ENCODE measurements at regions not wholly inside any gene's neighbourhood (a gene's known extent, or its start where the extent isn't known, plus 50 kb on each side); places are given as distances from the start of the nearest gene placed in this dataset.

DNA sequence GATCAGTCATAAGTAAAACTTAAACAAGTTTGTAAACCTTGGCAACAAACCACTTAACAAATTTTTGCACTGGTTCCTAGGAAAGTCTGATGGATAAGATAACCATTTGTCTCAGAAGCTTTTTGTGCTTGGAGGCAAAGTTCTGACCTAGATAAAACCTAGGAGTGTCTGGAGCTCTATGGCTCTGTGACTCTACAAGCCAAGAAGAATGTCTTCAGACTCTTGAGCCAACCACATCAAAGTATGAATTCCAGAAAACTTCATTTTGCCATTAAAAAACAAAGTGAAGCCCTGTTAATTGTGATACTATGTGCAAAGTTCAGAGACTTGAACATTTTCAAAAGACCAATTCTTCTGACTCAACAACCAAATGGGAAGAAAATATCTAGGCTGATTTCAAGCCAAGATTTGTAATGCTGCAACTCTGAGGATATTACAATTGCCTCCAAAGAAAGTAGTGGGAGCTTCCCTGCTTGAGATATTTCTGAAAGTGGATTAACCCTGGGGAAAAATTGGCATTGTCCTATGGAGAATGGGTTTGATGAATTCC is 158.1 kb upstream of the FOXQ1 start:
- peaks cover 2% of the 10 kb centered on the region for H3K27me3 ChIP-seq (ENCODE audit: insufficient read depth, poor library complexity, severe bottlenecking)
- DNase-seq (ENCODE audit: low read depth in 1 of 2, low spot score in 1 of 2) = no peak
- no peak overlapping the region for H3K27ac ChIP-seq (replicated peaks)
- no peak overlapping the region for H3K4me3 ChIP-seq (replicated peaks; ENCODE audit: insufficient read depth, low read length)
- no peak for TF ChIP-seq SPI1 (IDR thresholded peaks at IDR 0.05; ENCODE audit: borderline replicate concordance, low read depth)
- TF ChIP-seq GABPA (IDR thresholded peaks at IDR 0.05; ENCODE audit: low read depth) = no peak
- TF ChIP-seq, protein P1, sequence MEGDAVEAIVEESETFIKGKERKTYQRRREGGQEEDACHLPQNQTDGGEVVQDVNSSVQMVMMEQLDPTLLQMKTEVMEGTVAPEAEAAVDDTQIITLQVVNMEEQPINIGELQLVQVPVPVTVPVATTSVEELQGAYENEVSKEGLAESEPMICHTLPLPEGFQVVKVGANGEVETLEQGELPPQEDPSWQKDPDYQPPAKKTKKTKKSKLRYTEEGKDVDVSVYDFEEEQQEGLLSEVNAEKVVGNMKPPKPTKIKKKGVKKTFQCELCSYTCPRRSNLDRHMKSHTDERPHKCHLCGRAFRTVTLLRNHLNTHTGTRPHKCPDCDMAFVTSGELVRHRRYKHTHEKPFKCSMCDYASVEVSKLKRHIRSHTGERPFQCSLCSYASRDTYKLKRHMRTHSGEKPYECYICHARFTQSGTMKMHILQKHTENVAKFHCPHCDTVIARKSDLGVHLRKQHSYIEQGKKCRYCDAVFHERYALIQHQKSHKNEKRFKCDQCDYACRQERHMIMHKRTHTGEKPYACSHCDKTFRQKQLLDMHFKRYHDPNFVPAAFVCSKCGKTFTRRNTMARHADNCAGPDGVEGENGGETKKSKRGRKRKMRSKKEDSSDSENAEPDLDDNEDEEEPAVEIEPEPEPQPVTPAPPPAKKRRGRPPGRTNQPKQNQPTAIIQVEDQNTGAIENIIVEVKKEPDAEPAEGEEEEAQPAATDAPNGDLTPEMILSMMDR (IDR thresholded peaks at IDR 0.05; ENCODE audit: insufficient read depth, low read length) = no peak
- TF ChIP-seq REST (IDR thresholded peaks at IDR 0.05; ENCODE audit: insufficient replicate concordance, low read depth) = no peak
- no peak for TF ChIP-seq POLR2AphosphoS5 (IDR thresholded peaks at IDR 0.05; ENCODE audit: low read depth)

DNA sequence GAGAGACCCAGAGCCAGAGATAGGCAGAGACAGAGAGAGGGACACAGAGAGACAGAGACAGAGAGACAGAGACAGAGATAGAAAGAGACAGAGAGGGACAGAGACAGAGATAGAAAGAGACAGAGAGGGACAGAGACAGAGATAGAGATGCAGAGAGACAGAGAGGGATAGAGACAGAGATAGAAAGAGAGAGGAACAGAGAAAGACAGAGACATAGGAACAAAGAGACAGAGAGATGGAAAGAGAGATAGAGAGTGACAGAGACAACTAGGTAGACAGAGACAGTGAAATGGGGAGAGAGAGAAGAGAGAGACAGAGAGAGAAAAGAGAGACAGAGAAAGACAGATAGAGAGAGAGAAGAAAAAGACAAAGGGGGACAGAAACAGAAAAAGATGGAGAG is 165.4 kb upstream of the FOXQ1 start:
- TF ChIP-seq GABPA (IDR thresholded peaks at IDR 0.05; ENCODE audit: low read depth) (no peak), REST (IDR thresholded peaks at IDR 0.05; ENCODE audit: insufficient replicate concordance, low read depth) (no peak), SPI1 (IDR thresholded peaks at IDR 0.05; ENCODE audit: borderline replicate concordance, low read depth) (no peak), POLR2AphosphoS5 (IDR thresholded peaks at IDR 0.05; ENCODE audit: low read depth) (no peak)
- TF ChIP-seq, protein P1 (IDR thresholded peaks at IDR 0.05; ENCODE audit: insufficient read depth, low read length) = no peak

DNA sequence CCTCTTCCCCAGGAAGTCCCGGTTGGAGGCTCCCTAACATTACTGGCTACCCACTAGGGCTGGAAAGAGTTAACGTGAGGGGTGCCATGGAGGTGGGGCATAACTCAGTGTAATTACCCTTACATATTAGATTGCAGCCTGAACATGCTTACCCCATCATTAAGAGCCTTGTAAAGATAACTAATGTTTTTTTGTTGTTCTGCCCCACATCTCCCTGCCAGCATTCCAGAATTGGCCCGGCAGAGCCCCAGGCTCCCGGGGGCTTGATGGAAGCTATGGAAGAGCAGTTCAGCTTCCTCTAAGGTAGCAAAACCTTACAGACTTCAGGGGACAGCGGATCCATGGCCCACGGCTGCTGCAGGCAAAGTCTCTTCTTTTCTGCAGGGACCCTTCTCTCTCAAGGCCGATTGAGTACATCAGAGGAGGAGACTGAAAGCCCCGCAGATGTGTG is 166.1 kb upstream of the FOXQ1 start:
- Histone ChIP-seq H3K4me3 (replicated peaks; ENCODE audit: insufficient read depth, low read length) (no peak overlapping the region), H3K27ac (replicated peaks) (no peak overlapping the region), H3K27me3 (ENCODE audit: insufficient read depth, poor library complexity, severe bottlenecking) (no peaks in the 10 kb centered on the region)
- TF ChIP-seq SPI1 (IDR thresholded peaks at IDR 0.05; ENCODE audit: borderline replicate concordance, low read depth) (no peak), POLR2AphosphoS5 (IDR thresholded peaks at IDR 0.05; ENCODE audit: low read depth) (no peak), GABPA (IDR thresholded peaks at IDR 0.05; ENCODE audit: low read depth) (no peak), REST (IDR thresholded peaks at IDR 0.05; ENCODE audit: insufficient replicate concordance, low read depth) (no peak)
- TF ChIP-seq, protein P1 (IDR thresholded peaks at IDR 0.05; ENCODE audit: insufficient read depth, low read length) = no peak
- DNase-seq (ENCODE audit: low read depth in 1 of 2, low spot score in 1 of 2) = no peak

More for the DNA sequence above, 165.4 kb upstream of the FOXQ1 start:
- no peak for DNase-seq (ENCODE audit: low read depth in 1 of 2, low spot score in 1 of 2)
- Histone ChIP-seq H3K27me3 (ENCODE audit: insufficient read depth, poor library complexity, severe bottlenecking) (no peaks in the 10 kb centered on the region), H3K4me3 (replicated peaks; ENCODE audit: insufficient read depth, low read length) (no peak overlapping the region), H3K27ac (replicated peaks) (no peak overlapping the region)

Data from HL-60 (cell line).